ENCODE measurements at regions not wholly inside any gene's neighbourhood (a gene's known extent, or its start where the extent isn't known, plus 50 kb on each side); places are given as distances from the start of the nearest gene placed in this dataset.

DNA sequence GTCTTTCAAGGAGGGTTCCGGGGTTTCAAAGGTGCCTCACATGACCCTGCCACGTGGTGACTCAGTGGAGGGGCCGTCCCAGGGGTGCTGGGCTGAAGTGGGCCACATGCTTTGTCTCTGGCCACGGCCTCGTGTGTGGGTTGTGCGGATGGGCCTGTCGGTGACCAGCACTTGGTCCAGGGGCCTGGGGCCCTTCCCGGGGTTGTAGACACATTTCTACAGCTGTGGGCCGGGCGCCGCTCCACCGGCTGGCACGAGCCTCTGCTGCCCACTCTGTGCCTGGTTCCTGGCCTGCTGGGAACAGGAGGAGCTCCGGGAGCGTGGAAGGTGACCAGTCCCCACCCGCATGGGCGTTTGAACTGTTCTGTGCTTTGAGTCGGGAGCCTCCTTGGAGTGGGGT lies 75.4 kb upstream of the TTC34 start:
- WGBS (ENCODE audit: insufficient coverage) = 74% methylated on average over 16 of the region's 18 CpGs
- H3K36me3 ChIP-seq (ENCODE audit: control insufficient read depth, insufficient read depth, low read length) = no peaks in the 10 kb centered on the region
- no peak overlapping the region for H3K4me3 ChIP-seq (ENCODE audit: low read length)
- H3K9me3 ChIP-seq (replicated peaks; ENCODE audit: control insufficient read depth, low read depth, low read length) = peaks cover 6% of the 10 kb centered on the region
- H3K27me3 ChIP-seq (ENCODE audit: control insufficient read depth, insufficient read depth, low read length) = peaks cover 34% of the 10 kb centered on the region
- peaks cover 24% of the 10 kb centered on the region for H3K4me1 ChIP-seq (ENCODE audit: control insufficient read depth, insufficient read depth, low read length)
- DNase-seq = no peak
- H3K27ac ChIP-seq (ENCODE audit: low read length) = no peak overlapping the region

DNA sequence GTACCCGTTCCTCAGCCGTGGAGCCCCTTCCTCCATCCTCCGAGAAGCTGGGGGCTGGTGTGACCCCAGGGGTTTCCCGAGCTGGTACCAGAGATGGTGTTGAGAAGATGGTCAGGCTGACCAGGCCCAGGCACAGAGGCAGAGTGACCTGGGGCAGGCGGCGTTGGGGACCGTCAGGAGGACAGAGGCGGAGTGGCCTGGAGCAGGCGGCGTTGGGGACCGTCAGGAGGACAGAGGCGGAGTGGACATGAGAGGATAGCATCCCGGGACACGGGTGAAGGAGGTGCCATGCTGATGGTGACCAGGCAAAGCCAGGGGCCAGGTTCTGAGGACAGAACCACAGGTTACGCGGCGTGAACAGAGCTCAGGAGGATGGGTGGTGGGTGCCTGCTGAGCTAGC lies 75.9 kb upstream of the TTC34 start:
- 92% methylated on average over 15 of the region's 17 CpGs for WGBS (ENCODE audit: insufficient coverage)
- no peak for DNase-seq
- Histone ChIP-seq H3K36me3 (ENCODE audit: control insufficient read depth, insufficient read depth, low read length) (no peaks in the 10 kb centered on the region), H3K27me3 (ENCODE audit: control insufficient read depth, insufficient read depth, low read length) (peaks cover 39% of the 10 kb centered on the region), H3K27ac (ENCODE audit: low read length) (no peak overlapping the region), H3K4me1 (ENCODE audit: control insufficient read depth, insufficient read depth, low read length) (peaks cover 24% of the 10 kb centered on the region), H3K4me3 (ENCODE audit: low read length) (no peak overlapping the region), H3K9me3 (replicated peaks; ENCODE audit: control insufficient read depth, low read depth, low read length) (peaks cover under 1% of the 10 kb centered on the region)

DNA sequence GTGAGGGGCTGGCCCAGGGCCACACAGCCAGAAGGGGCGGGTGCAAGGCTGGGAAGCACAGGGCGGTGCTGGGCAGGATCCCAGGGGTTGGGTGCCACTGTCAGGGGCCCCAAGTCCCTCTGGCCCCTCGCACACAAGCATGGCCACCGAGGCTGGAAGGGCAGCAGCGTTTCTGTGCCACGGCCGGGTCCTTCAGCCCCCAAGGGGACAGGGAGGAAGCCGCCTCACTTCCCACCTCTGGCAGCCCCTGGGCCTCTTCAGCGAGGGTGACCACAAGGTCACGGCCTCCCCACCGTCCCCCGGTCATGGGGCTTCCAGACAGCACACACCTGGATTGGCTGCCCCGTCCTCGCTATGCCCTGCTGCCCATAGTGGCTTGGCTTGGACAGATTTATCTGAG lies 77.1 kb upstream of the TTC34 start:
- peaks cover 51% of the 10 kb centered on the region for H3K27me3 ChIP-seq (ENCODE audit: control insufficient read depth, insufficient read depth, low read length)
- no peaks in the 10 kb centered on the region for H3K36me3 ChIP-seq (ENCODE audit: control insufficient read depth, insufficient read depth, low read length)
- H3K9me3 ChIP-seq (replicated peaks; ENCODE audit: control insufficient read depth, low read depth, low read length) = no peaks in the 10 kb centered on the region
- H3K27ac ChIP-seq (ENCODE audit: low read length) = no peak overlapping the region
- DNase-seq = no peak
- 70% methylated on average over 13 of the region's 14 CpGs for WGBS (ENCODE audit: insufficient coverage)
- no peak overlapping the region for H3K4me3 ChIP-seq (ENCODE audit: low read length)
- peaks cover 24% of the 10 kb centered on the region for H3K4me1 ChIP-seq (ENCODE audit: control insufficient read depth, insufficient read depth, low read length)

- peaks cover 49% of the 10 kb centered on the region for H3K27me3 ChIP-seq (ENCODE audit: control insufficient read depth, insufficient read depth, low read length)
- WGBS (ENCODE audit: insufficient coverage) = 73% methylated on average over 14 of the region's 14 CpGs
- no peaks in the 10 kb centered on the region for H3K36me3 ChIP-seq (ENCODE audit: control insufficient read depth, insufficient read depth, low read length)
- H3K4me1 ChIP-seq (ENCODE audit: control insufficient read depth, insufficient read depth, low read length) = peaks cover 24% of the 10 kb centered on the region
- no peak overlapping the region for H3K4me3 ChIP-seq (ENCODE audit: low read length)
- H3K9me3 ChIP-seq (replicated peaks; ENCODE audit: control insufficient read depth, low read depth, low read length) = no peaks in the 10 kb centered on the region
- DNase-seq = no peak
- no peak overlapping the region for H3K27ac ChIP-seq (ENCODE audit: low read length)
These were observed 77.5 kb upstream of the TTC34 start for GRCh38 chr1:2879026-2879425.

DNA sequence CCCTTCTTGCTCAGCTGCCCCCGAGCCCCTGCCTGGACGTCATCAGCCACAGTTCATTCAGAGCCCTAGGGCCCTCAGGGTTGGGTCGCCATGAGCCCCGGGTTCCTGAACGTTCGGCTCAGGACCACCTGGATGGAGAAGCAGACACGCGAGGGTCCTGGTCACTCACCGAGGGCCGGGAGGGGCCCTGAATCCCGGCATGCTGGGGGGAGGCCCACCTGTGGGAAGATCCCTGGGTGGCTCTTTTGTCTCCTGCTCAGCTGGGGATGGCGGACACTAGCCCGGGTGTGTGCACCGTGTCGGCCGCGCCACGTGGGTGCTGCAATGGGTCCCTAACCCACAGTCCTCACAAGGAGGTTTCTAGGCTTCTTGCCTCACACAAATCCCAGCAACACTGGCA lies 78.1 kb upstream of the TTC34 start:
- Histone ChIP-seq H3K9me3 (replicated peaks; ENCODE audit: control insufficient read depth, low read depth, low read length) (no peaks in the 10 kb centered on the region), H3K4me3 (ENCODE audit: low read length) (no peak overlapping the region), H3K27me3 (ENCODE audit: control insufficient read depth, insufficient read depth, low read length) (peaks cover 44% of the 10 kb centered on the region), H3K4me1 (ENCODE audit: control insufficient read depth, insufficient read depth, low read length) (peaks cover 20% of the 10 kb centered on the region), H3K27ac (ENCODE audit: low read length) (no peak overlapping the region), H3K36me3 (ENCODE audit: control insufficient read depth, insufficient read depth, low read length) (no peaks in the 10 kb centered on the region)
- DNase-seq = no peak
- WGBS (ENCODE audit: insufficient coverage) = 69% methylated on average over 17 of the region's 18 CpGs

DNA sequence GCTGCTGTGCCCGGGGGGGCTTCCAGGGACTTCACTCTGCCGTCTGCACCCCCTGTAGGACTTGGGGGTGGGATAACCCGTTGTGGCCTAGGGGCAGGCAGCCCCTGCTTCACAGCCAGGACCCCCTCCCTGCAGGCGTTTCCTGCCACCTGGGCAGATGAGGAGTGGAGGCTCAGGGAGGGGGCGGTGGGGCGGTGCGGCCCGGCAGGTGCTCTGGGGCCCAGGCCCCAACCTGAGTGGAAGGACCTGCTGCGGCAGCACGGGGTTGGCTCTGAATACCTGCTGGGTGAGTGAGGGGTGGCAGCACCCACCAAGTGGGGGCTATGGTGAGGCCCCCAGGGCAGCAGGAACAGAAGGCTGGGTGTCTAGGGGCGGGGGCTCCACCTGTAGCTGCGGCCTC lies 78.6 kb upstream of the TTC34 start:
- no peak for DNase-seq
- 73% methylated on average over 9 of the region's 12 CpGs for WGBS (ENCODE audit: insufficient coverage)
- no peak overlapping the region for H3K4me3 ChIP-seq (ENCODE audit: low read length)
- no peaks in the 10 kb centered on the region for H3K9me3 ChIP-seq (replicated peaks; ENCODE audit: control insufficient read depth, low read depth, low read length)
- no peak overlapping the region for H3K27ac ChIP-seq (ENCODE audit: low read length)
- no peaks in the 10 kb centered on the region for H3K36me3 ChIP-seq (ENCODE audit: control insufficient read depth, insufficient read depth, low read length)
- peaks cover 44% of the 10 kb centered on the region for H3K27me3 ChIP-seq (ENCODE audit: control insufficient read depth, insufficient read depth, low read length)
- H3K4me1 ChIP-seq (ENCODE audit: control insufficient read depth, insufficient read depth, low read length) = peaks cover 15% of the 10 kb centered on the region

DNA sequence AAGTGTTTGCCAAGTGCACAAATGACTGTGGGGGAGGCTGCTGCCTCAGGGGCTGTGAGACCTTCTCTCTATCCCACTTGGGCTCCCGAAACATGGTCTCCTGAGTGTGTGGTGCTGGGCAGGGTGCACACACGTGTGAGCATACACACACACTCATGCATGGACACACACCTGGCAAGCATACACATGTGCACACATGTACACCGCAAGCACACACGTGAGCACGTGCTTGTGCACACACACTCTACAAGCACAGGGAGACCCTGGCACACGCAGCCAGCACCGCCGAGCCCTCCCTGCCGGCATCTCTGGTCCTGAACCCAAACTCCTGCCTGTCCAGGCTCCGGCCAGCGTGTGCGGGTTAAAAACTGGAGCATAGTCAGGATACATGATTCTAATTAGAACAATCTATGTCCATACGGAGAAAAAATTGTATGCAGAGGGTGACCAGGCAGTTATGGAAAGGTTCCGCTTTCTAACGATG lies 79.4 kb upstream of the TTC34 start:
- Histone ChIP-seq H3K27ac (ENCODE audit: low read length) (no peak overlapping the region), H3K27me3 (ENCODE audit: control insufficient read depth, insufficient read depth, low read length) (peaks cover 38% of the 10 kb centered on the region), H3K4me3 (ENCODE audit: low read length) (no peak overlapping the region), H3K36me3 (ENCODE audit: control insufficient read depth, insufficient read depth, low read length) (no peaks in the 10 kb centered on the region), H3K9me3 (replicated peaks; ENCODE audit: control insufficient read depth, low read depth, low read length) (no peaks in the 10 kb centered on the region), H3K4me1 (ENCODE audit: control insufficient read depth, insufficient read depth, low read length) (peaks cover 7% of the 10 kb centered on the region)
- WGBS (ENCODE audit: insufficient coverage) = 67% methylated on average over 7 of the region's 15 CpGs
- DNase-seq = no peak

DNA sequence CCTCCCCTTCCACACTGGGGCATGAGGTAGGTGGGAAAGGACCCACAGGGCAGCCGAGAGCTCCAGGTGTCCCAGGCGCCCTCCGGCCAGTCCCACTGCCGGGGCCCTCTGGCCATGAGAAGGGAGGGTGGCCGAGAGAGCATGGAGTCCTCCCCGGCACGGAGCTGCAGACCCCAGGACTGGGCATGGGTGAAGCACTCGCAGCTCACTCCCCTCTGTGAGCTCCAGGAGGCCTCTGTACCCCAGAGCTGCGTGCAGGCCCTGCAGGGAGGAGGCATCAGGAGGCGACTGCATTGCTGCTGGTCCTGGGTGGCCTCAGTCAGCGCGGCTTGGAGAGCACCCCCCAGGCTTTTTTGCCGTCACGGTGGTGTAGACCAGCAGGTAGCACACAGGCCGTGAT lies 80.1 kb upstream of the TTC34 start:
- H3K27ac ChIP-seq (ENCODE audit: low read length) = no peak overlapping the region
- no peak overlapping the region for H3K4me3 ChIP-seq (ENCODE audit: low read length)
- peaks cover under 1% of the 10 kb centered on the region for H3K4me1 ChIP-seq (ENCODE audit: control insufficient read depth, insufficient read depth, low read length)
- DNase-seq = no peak
- H3K36me3 ChIP-seq (ENCODE audit: control insufficient read depth, insufficient read depth, low read length) = no peaks in the 10 kb centered on the region
- 73% methylated on average over 13 of the region's 15 CpGs for WGBS (ENCODE audit: insufficient coverage)
- H3K9me3 ChIP-seq (replicated peaks; ENCODE audit: control insufficient read depth, low read depth, low read length) = no peaks in the 10 kb centered on the region
- H3K27me3 ChIP-seq (ENCODE audit: control insufficient read depth, insufficient read depth, low read length) = peaks cover 34% of the 10 kb centered on the region

GRCh38 chr1:2882966-2883696 lies 81.6 kb upstream of the TTC34 start:
- Histone ChIP-seq H3K4me1 (ENCODE audit: control insufficient read depth, insufficient read depth, low read length) (no peaks in the 10 kb centered on the region), H3K9me3 (replicated peaks; ENCODE audit: control insufficient read depth, low read depth, low read length) (no peaks in the 10 kb centered on the region), H3K4me3 (ENCODE audit: low read length) (no peak overlapping the region), H3K27ac (ENCODE audit: low read length) (no peak overlapping the region), H3K36me3 (ENCODE audit: control insufficient read depth, insufficient read depth, low read length) (no peaks in the 10 kb centered on the region), H3K27me3 (ENCODE audit: control insufficient read depth, insufficient read depth, low read length) (peaks cover 28% of the 10 kb centered on the region)
- DNase-seq = no peak
- 41% methylated on average over 37 of the region's 40 CpGs for WGBS (ENCODE audit: insufficient coverage)

GRCh38 chr1:2885001-2885400 lies 83.5 kb upstream of the TTC34 start:
- Histone ChIP-seq H3K36me3 (ENCODE audit: control insufficient read depth, insufficient read depth, low read length) (no peaks in the 10 kb centered on the region), H3K4me1 (ENCODE audit: control insufficient read depth, insufficient read depth, low read length) (no peaks in the 10 kb centered on the region), H3K27ac (ENCODE audit: low read length) (no peak overlapping the region), H3K9me3 (replicated peaks; ENCODE audit: control insufficient read depth, low read depth, low read length) (no peaks in the 10 kb centered on the region), H3K27me3 (ENCODE audit: control insufficient read depth, insufficient read depth, low read length) (peaks cover 26% of the 10 kb centered on the region), H3K4me3 (ENCODE audit: low read length) (no peak overlapping the region)
- WGBS (ENCODE audit: insufficient coverage) = 87% methylated on average over 16 of the region's 16 CpGs
- DNase-seq = no peak

DNA sequence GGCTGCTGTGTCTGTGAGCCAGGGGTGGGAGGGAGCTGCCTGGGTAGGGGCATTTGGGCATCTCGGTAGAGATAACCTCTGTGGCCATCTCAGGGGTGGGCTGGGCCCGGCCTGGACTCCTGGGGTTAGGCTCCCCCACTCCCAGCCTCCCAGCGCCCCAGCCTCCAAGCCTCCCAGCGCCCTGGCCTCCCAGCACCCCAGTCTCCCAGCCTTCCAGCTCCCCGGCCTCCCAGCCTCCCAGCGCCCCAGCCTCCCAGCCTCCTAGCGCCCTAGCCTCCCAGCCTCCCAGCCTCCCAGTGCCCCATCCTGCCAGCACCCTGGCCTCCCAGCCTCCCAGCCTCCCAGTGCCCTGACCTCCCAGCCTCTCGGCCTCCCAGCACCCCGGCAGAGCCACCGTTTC lies 85.1 kb upstream of the TTC34 start:
- no peak for DNase-seq
- 85% methylated on average over 8 of the region's 10 CpGs for WGBS (ENCODE audit: insufficient coverage)
- Histone ChIP-seq H3K9me3 (replicated peaks; ENCODE audit: control insufficient read depth, low read depth, low read length) (no peaks in the 10 kb centered on the region), H3K4me1 (ENCODE audit: control insufficient read depth, insufficient read depth, low read length) (no peaks in the 10 kb centered on the region), H3K36me3 (ENCODE audit: control insufficient read depth, insufficient read depth, low read length) (no peaks in the 10 kb centered on the region), H3K27me3 (ENCODE audit: control insufficient read depth, insufficient read depth, low read length) (peaks cover 33% of the 10 kb centered on the region), H3K27ac (ENCODE audit: low read length) (no peak overlapping the region), H3K4me3 (ENCODE audit: low read length) (no peak overlapping the region)
